HL-60 (cell line): ENCODE measurements at regions not wholly inside any gene's neighbourhood (a gene's known extent, or its start where the extent isn't known, plus 50 kb on each side); places are given as distances from the start of the nearest gene placed in this dataset.

Experiments used
- CTCF ChIP-seq: IDR thresholded peaks from one replicate; pipeline ENCODE4 v1.5.1; 2011; ENCODE audit warnings: low read length, control low read depth, inconsistent platforms; ENCODE audit not compliant: insufficient read depth
- GABPA ChIP-seq: IDR thresholded peaks from 2 replicates; pipeline ENCODE4 v1.6.1; 2012; ENCODE audit warnings: low read depth
- POLR2AphosphoS5 ChIP-seq: IDR thresholded peaks from 2 replicates; pipeline ENCODE4 v1.6.1; 2012; ENCODE audit warnings: low read depth
- REST ChIP-seq: IDR thresholded peaks from 2 replicates; pipeline ENCODE4 v1.6.1; 2012; ENCODE audit warnings: low read depth; ENCODE audit not compliant: insufficient replicate concordance
- SPI1 ChIP-seq: IDR thresholded peaks from 2 replicates; pipeline ENCODE4 v1.6.1; 2012; ENCODE audit warnings: low read depth, mild to moderate bottlenecking, borderline replicate concordance

GRCh38 chr6:141562851-141563763 is 569.6 kb upstream of the GJE1 start:
- TF ChIP-seq CTCF = peak; percentile 49
- TF ChIP-seq POLR2AphosphoS5 = no peak
- no peak for TF ChIP-seq REST
- TF ChIP-seq SPI1 = peak; percentile 76; the same call in 1 of the 2 replicates
- no peak for TF ChIP-seq GABPA
